GM21528 (cell line): ENCODE measurements at regions not wholly inside any gene's neighbourhood (a gene's known extent, or its start where the extent isn't known, plus 50 kb on each side); places are given as distances from the start of the nearest gene placed in this dataset.
"Not testable (repeated sequence)": the region's sequence is repeated elsewhere in the genome, so short reads cannot be mapped to it uniquely, and the experiment has no call there.

Source experiments
- ATAC-seq: cut with Tn5 transposase; IDR thresholded peaks from one replicate; pipeline ENCODE4 v1.9.1; 2021; ENCODE audit warnings: mild to moderate bottlenecking, moderate library complexity; ENCODE audit not compliant: unreplicated experiment, low FRiP score

DNA sequence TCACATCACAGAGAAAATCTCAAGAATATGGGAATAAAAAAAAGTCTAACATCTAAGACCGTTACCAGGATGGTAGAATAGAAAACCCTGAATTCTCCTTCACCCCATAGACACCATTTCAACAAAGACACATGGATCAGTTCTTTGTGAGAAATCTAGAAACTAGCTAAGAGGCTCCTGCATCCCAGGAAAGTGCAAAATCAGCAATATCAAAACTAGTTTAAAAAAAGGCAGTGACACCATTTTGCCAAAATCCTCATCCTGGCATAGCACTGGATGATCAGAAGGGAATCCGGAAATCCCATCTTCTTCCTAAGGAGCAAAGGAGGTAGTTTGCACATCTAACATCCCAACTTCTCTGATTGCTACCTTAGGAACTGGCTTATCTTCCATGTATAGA, 88.9 kb upstream of the MAGEE2 start:
- ATAC-seq = no peak

DNA sequence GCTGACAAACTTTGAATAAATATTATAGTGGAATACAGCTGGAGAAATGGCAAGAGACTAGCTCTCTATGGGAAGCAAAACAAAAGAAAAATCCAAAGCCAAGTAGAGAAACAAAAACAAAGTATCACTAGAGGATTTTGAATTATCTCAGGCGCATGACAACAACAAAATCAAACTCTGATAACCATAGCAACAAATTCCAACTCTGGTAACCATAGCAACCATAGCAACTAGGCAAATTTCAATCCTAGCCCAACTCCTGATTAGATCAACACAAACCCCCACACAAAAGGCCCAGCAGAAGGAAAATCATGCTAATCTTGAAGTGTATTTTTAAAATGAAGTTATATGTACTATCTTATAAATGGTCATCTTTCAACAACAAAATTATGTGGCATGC, 98.4 kb upstream of the MAGEE2 start:
- no peak for ATAC-seq

- ATAC-seq = no peak
Observed at GRCh38 chrX:75887833-75888232, 102.8 kb upstream of the MAGEE2 start.

GRCh38 chrX:75892749-75893148, 107.7 kb upstream of the MAGEE2 start:
- no peak for ATAC-seq

GRCh38 chrX:75893281-75893680, 108.2 kb upstream of the MAGEE2 start:
- ATAC-seq = no peak

GRCh38 chrX:75911716-75912115, 126.7 kb upstream of the MAGEE2 start:
- ATAC-seq = no peak

GRCh38 chrX:75957107-75957610, 172.1 kb upstream of the MAGEE2 start:
- no peak for ATAC-seq

- not testable (repeated sequence) for ATAC-seq
Observed at GRCh38 chrX:75961321-75961720, 176.3 kb upstream of the MAGEE2 start.

- ATAC-seq = no peak
Observed at GRCh38 chrX:75963774-75964173, 178.7 kb upstream of the MAGEE2 start.

DNA sequence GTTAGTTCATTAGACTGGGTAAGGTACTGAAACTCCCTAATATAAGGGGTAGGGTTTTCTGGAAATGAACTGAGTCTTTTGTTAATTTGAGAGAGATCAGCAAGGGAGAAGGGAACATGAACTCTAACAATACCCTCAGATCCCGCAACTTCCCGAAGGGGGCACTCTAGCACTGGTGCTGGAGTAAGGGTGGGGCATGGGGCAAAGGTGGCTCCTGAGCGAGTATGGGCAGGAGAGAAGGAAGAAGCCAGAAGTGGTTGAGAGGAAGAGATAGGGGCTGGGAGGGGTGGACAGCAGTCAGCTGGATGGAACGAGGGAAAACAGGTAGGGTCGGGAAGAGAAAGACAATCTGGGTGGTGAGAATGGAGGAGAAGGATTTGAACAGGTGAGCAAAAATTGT, 183.2 kb upstream of the MAGEE2 start:
- no peak for ATAC-seq

- ATAC-seq = no peak
Observed at GRCh38 chrX:75986976-75987375, 185.9 kb upstream of the PBDC1 start.

GRCh38 chrX:75989806-75990590, 182.9 kb upstream of the PBDC1 start:
- ATAC-seq = peak; percentile 52

GRCh38 chrX:75997692-75998091, 175.2 kb upstream of the PBDC1 start:
- no peak for ATAC-seq

DNA sequence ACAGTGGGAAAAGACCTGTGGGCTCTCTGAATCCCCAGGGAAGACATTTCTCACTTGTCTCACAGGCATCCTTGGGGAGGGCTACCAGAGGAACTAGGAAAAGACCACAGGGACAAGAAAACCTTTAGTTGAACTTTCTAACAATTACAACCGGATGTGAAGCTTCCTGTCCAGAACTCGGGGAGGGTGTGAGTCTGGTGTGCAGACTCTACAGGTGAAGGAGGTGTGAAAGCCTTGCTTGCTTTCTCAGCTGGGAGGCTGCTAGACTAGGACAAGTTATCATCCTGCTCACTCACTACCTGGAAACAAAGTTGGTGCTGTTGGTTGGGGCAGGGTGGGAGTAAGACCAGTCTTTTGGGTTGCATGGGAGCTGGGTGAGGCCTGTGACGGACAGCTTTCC, 158.5 kb upstream of the PBDC1 start:
- ATAC-seq = no peak

DNA sequence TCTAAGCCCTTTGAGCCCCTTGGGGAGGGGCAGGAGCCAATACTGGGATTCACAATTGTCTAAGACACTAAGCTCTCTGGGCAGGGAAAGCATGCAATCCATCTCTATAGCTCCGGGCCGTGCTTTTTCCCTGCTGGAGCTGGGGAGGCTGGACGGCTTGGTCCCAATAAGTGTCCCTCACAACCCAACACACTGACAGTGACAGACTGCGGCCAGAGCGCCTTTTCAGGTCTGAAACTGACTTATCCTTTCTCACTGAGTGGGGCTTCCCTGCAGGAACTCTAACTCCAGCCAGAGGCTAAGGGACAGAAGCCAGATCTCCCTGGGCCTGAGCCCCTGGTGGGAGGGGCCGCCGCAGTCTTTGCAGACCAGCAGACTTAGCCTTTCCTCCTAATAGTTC, 146.6 kb upstream of the PBDC1 start:
- no peak for ATAC-seq

DNA sequence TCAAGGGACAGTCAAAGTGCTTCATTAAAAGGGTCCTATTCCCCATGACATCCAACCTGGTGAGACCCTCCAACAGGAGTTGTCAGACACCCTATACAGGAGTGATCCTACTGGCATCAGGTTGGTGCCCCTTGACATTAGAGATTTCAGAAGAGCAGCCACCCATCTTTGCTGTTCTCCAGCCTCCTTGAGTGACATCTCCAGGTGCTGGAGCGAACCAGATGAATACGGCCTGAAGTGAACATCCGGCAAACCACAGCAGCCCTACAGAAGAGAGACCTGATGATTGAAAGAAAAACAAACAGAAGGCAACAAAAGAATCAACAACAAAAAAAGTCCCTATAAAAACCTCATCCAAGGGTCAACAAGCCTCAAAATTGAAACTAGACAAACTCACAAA, 146.1 kb upstream of the PBDC1 start:
- no peak for ATAC-seq

GRCh38 chrX:76029385-76029784, 143.5 kb upstream of the PBDC1 start:
- ATAC-seq = no peak

DNA sequence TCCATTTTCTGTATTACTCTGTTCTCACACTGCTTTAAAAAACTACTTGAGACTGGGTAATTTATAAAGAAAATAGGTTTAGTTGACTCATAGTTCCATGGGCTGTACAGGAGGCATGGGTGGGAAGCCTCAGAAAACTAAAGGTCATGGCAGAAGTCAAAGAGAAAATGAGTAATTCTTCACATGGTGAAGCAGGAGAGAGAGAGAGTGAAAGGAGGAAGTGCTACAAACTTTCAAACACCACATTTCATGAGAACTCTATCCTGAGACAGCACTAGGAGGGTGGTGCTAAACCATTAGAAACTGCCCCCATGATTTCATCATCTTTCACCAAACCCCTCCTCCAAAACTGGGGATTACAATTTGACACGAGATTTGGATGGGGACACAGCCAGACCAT, 108.0 kb upstream of the PBDC1 start:
- ATAC-seq = no peak

GRCh38 chrX:76076124-76076523, 96.7 kb upstream of the PBDC1 start:
- no peak for ATAC-seq

DNA sequence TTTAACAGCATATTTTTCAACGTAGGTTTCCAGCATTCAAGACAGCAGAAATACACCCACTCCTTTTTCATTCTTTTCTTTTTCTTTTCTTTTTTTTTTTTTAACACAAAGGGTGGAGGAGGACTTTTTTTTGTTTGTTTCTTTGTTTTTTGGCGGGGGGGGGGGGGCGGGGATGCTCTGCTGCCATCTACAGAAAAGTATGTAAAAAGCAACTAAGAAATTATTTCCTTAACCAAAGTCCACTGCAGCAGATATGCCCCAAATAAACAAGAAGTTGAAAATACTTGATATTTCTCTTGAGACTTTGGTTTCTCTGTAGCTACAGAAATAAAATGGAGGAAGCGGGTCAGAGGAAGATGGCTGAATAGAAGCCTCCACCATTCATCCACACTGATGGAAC, 63.2 kb upstream of the PBDC1 start:
- ATAC-seq = no peak
